Suprapubic skin (tissue), 4 donors: ENCODE measurements at regions not wholly inside any gene's neighbourhood (a gene's known extent, or its start where the extent isn't known, plus 50 kb on each side); places are given as distances from the start of the nearest gene placed in this dataset.

Experiments used
- DNase-seq, 2 donors: peaks; one replicate each; pipeline ENCODE4 v3.0.0-alpha.2; 2019; ENCODE audit warnings: low spot score in 2 of 2
- H3K27ac ChIP-seq: fragments of 200-600 bp; sonication (generic); one replicate; pipeline ENCODE4 v1.5.1; 2019
- H3K27me3 ChIP-seq: fragments of 200-600 bp; sonication (generic); one replicate; pipeline ENCODE4 v1.5.1; 2019
- H3K36me3 ChIP-seq: fragments of 200-600 bp; sonication (generic); one replicate; pipeline ENCODE4 v1.5.1; 2019
- H3K4me1 ChIP-seq: fragments of 200-600 bp; sonication (generic); one replicate; pipeline ENCODE4 v1.5.1; 2019
- H3K4me3 ChIP-seq: fragments of 200-600 bp; sonication (generic); one replicate; pipeline ENCODE4 v1.5.1; 2019; ENCODE audit warnings: mild to moderate bottlenecking
- H3K9me3 ChIP-seq: fragments of 200-600 bp; sonication (generic); one replicate; pipeline ENCODE4 v1.5.1; 2019
- CTCF ChIP-seq, 2 donors: fragments of 200-600 bp in 1 of 2; fragments of 450-650 bp in 1 of 2; sonication (generic) in 1 of 2; IDR thresholded peaks; one replicate each; pipeline ENCODE4 v1.5.1; 2016 to 2019; ENCODE audit warnings: antibody characterized with exemption in 2 of 2, mild to moderate bottlenecking in 1 of 2, moderate library complexity in 1 of 2
- EP300 ChIP-seq: sonication (generic); formaldehyde crosslinking; IDR thresholded peaks from one replicate; pipeline ENCODE4 v1.6.1; 2017; ENCODE audit warnings: antibody characterized with exemption
- POLR2A ChIP-seq, 2 donors: fragments of 450-650 bp; IDR thresholded peaks; one replicate each; pipeline ENCODE4 v1.6.1; 2017; ENCODE audit warnings: antibody characterized with exemption in 2 of 2, mild to moderate bottlenecking in 2 of 2, moderate library complexity in 2 of 2
- POLR2AphosphoS5 ChIP-seq, 3 donors: sonication (generic); formaldehyde crosslinking; IDR thresholded peaks; one replicate each; pipeline ENCODE4 v1.6.1; 2017; ENCODE audit warnings: antibody characterized with exemption in 3 of 3
- WGBS: methylation state at CpG from one replicate; pipeline ENCODE4 v1.1.5; 2018; 5-methylcytosine and 5-hydroxymethylcytosine counted together

DNA sequence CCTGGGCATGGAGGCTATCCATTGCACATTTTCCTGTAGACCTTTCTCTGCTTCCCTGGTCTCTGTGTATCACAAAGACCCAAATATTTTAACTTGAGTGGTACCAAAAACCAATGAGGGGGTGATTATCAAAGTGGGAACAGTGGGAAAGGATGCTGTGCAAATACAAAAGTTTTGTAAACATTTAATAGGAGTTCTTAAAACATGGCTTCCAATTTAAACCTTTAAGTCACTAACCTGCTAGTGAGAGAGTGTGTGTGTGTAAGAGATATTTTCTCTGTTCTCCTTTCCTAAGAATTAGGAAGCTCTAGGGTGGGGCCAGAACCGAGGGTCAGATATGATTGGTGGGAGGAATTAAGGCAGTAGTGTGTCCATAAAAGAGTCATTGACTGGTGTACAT, 64.5 kb upstream of the ARHGAP5 start:
- Histone ChIP-seq H3K4me3 (no peak overlapping the region), H3K4me1 (no peaks in the 10 kb centered on the region), H3K9me3 (no peaks in the 10 kb centered on the region), H3K27ac (no peak overlapping the region), H3K27me3 (no peaks in the 10 kb centered on the region), H3K36me3 (no peaks in the 10 kb centered on the region)
- 82% methylated on average over 1 of the region's 1 CpG for WGBS
- TF ChIP-seq EP300 = no peak
- TF ChIP-seq POLR2A (IDR thresholded peaks at IDR 0.05) = no peak
- no peak for TF ChIP-seq CTCF (IDR thresholded peaks at IDR 0.05)
- no peak for TF ChIP-seq POLR2AphosphoS5 (IDR thresholded peaks at IDR 0.05)
- no peak for DNase-seq

DNA sequence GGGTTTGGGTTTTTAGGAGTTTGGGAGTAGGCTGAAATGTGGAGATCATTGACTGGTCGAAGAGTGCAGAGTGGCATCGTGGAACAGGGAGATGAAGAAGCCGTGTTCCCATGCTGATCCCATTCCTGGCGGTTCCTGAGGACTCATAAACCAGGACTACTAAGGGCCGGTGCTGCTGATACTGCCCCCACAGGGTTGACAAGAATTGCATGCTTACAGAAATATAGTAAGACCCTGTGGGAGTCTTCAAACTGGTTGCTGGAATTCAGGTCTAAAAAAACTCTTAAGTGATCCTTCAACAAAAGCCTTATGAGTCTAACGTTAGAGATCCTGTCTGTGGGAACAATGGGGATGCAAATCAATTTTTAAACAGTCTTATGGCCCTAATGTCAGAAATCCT, 64.0 kb upstream of the ARHGAP5 start:
- Histone ChIP-seq H3K9me3 (no peaks in the 10 kb centered on the region), H3K36me3 (no peaks in the 10 kb centered on the region), H3K27me3 (no peaks in the 10 kb centered on the region), H3K27ac (no peak overlapping the region), H3K4me1 (no peaks in the 10 kb centered on the region), H3K4me3 (no peak overlapping the region)
- DNase-seq = no peak
- WGBS = 85% methylated on average over 6 of the region's 6 CpGs
- no peak for TF ChIP-seq CTCF (IDR thresholded peaks at IDR 0.05)
- TF ChIP-seq POLR2A (IDR thresholded peaks at IDR 0.05) = no peak
- TF ChIP-seq EP300 = no peak
- no peak for TF ChIP-seq POLR2AphosphoS5 (IDR thresholded peaks at IDR 0.05)

GRCh38 chr14:32014057-32014456, 63.0 kb upstream of the ARHGAP5 start:
- H3K4me1 ChIP-seq = peaks cover 3% of the 10 kb centered on the region
- no peak for DNase-seq
- 75% methylated on average over 1 of the region's 1 CpG for WGBS
- H3K27me3 ChIP-seq = no peaks in the 10 kb centered on the region
- H3K9me3 ChIP-seq = no peaks in the 10 kb centered on the region
- TF ChIP-seq POLR2AphosphoS5 (IDR thresholded peaks at IDR 0.05) = no peak
- H3K27ac ChIP-seq = no peak overlapping the region
- no peaks in the 10 kb centered on the region for H3K36me3 ChIP-seq
- no peak overlapping the region for H3K4me3 ChIP-seq

DNA sequence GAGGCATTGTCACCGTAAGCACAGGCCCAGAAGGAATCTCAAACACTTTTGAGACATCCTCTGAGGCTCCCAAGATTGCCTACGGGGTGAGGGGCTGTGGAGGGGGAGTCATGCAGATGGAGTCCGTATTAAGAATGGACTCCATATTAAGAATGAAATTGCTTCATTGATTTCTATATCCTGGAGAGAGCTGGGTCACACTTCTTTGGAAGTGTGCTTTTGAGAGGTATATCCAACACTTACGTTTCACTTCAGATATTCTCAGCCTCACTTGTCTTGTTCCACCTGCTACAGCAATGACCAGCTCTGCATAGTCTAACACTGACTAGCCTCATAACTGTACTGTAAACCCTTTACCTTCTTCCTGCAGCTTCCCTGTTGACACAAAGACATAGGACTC, 62.6 kb upstream of the ARHGAP5 start:
- 89% methylated on average over 4 of the region's 4 CpGs for WGBS
- H3K27me3 ChIP-seq = no peaks in the 10 kb centered on the region

GRCh38 chr14:32015166-32015565, 61.9 kb upstream of the ARHGAP5 start:
- no peak for DNase-seq
- 95% methylated on average over 4 of the region's 4 CpGs for WGBS
- no peak overlapping the region for H3K4me3 ChIP-seq
- no peak overlapping the region for H3K27ac ChIP-seq
- TF ChIP-seq POLR2A (IDR thresholded peaks at IDR 0.05) (no peak), POLR2AphosphoS5 (IDR thresholded peaks at IDR 0.05) (no peak), EP300 (no peak), CTCF (IDR thresholded peaks at IDR 0.05) (no peak)
- H3K4me1 ChIP-seq = peaks cover 12% of the 10 kb centered on the region
- H3K9me3 ChIP-seq = no peaks in the 10 kb centered on the region
- H3K27me3 ChIP-seq = no peaks in the 10 kb centered on the region
- no peaks in the 10 kb centered on the region for H3K36me3 ChIP-seq

More for the DNA sequence above, 62.6 kb upstream of the ARHGAP5 start:
- no peak overlapping the region for H3K4me3 ChIP-seq
- no peaks in the 10 kb centered on the region for H3K9me3 ChIP-seq
- H3K36me3 ChIP-seq = no peaks in the 10 kb centered on the region
- TF ChIP-seq POLR2A (IDR thresholded peaks at IDR 0.05) = no peak
- no peak for TF ChIP-seq POLR2AphosphoS5 (IDR thresholded peaks at IDR 0.05)
- no peak for TF ChIP-seq CTCF (IDR thresholded peaks at IDR 0.05)
- no peak for TF ChIP-seq EP300
- no peak overlapping the region for H3K27ac ChIP-seq
- peaks cover 8% of the 10 kb centered on the region for H3K4me1 ChIP-seq
- no peak for DNase-seq

- DNase-seq = no peak
- Histone ChIP-seq H3K36me3 (no peaks in the 10 kb centered on the region), H3K9me3 (no peaks in the 10 kb centered on the region), H3K27me3 (no peaks in the 10 kb centered on the region), H3K4me1 (peaks cover 17% of the 10 kb centered on the region), H3K4me3 (no peak overlapping the region), H3K27ac (no peak overlapping the region)
- TF ChIP-seq POLR2A (IDR thresholded peaks at IDR 0.05) (no peak), CTCF (IDR thresholded peaks at IDR 0.05) (no peak), POLR2AphosphoS5 (IDR thresholded peaks at IDR 0.05) (no peak), EP300 (no peak)
Observed at GRCh38 chr14:32017587-32017986, 59.5 kb upstream of the ARHGAP5 start.
